Panc1 (cell line): ENCODE measurements at regions not wholly inside any gene's neighbourhood (a gene's known extent, or its start where the extent isn't known, plus 50 kb on each side); places are given as distances from the start of the nearest gene placed in this dataset.

Experiments used
- ATAC-seq: fragments of 200-7000 bp; cut with Tn5 transposase; 2 replicates; pipeline ENCODE4 v1.9.1; 2020; ENCODE audit warnings: mild to moderate bottlenecking, moderate library complexity
- BruUV-seq: library from RNA; stranded (reverse); fragments of 400-500 nt; replicated peaks from 2 replicates; lab custom pipeline; 2021; lab: Mats Ljungman, UMichigan
- CTCF ChIA-PET: fragments of 300-600 bp; sonication (Branson Sonifier 250); formaldehyde crosslinking; loops from one replicate; lab custom pipeline; 2022; ENCODE audit warnings: antibody characterized with exemption; lab: Charles Lee
- POLR2A ChIA-PET: fragments of 300-600 bp; sonication (Branson Sonifier 250); formaldehyde crosslinking; loops from one replicate; lab custom pipeline; 2022; ENCODE audit warnings: antibody characterized with exemption; lab: Charles Lee
- DNase-seq: peaks from one replicate; pipeline ENCODE4 v3.0.0-alpha.2; 2010; ENCODE audit warnings: low read depth, low spot score
- H3K27ac ChIP-seq: 2 replicates; pipeline ENCODE4 v1.5.1; 2011; ENCODE audit warnings: mild to moderate bottlenecking, low read length, inconsistent platforms
- H3K27me3 ChIP-seq: fragments of 200-500 bp; sonication (Bioruptor generic); 2 replicates; pipeline ENCODE4 v1.6.0; 2014; ENCODE audit warnings: low read length, inconsistent platforms; ENCODE audit not compliant: control insufficient read depth, insufficient read depth
- H3K36me3 ChIP-seq: fragments of 200-500 bp; sonication (Bioruptor generic); 2 replicates; pipeline ENCODE4 v1.5.1; 2014; ENCODE audit warnings: inconsistent platforms, mild to moderate bottlenecking, low read length, moderate library complexity; ENCODE audit not compliant: control insufficient read depth, insufficient read depth
- H3K4me1 ChIP-seq: 2 replicates; pipeline ENCODE4 v1.5.1; 2011; ENCODE audit warnings: inconsistent platforms, mild to moderate bottlenecking, low read length, moderate library complexity; ENCODE audit not compliant: control insufficient read depth, insufficient read depth
- H3K4me3 ChIP-seq, 2 experiments: 2 replicates each; pipeline ENCODE4 v1.5.1; 2011 to 2012; ENCODE audit warnings: low read depth in 2 of 2, low read length in 2 of 2, mild to moderate bottlenecking in 2 of 2, inconsistent platforms in 1 of 2, moderate library complexity in 1 of 2
- H3K9me3 ChIP-seq: fragments of 200-500 bp; sonication (Bioruptor generic); 2 replicates; pipeline ENCODE4 v1.5.1; 2014; ENCODE audit warnings: low read depth, mild to moderate bottlenecking, inconsistent platforms, low read length, moderate library complexity; ENCODE audit not compliant: control insufficient read depth, insufficient read depth
- POLR2AphosphoS5 ChIP-seq: IDR thresholded peaks from 2 replicates; pipeline ENCODE4 v1.6.1; 2012; ENCODE audit warnings: mild to moderate bottlenecking, low read depth, low read length, moderate library complexity
- REST ChIP-seq, 2 experiments: IDR thresholded peaks; 2 replicates each; pipeline ENCODE4 v1.6.1; 2011 to 2012; ENCODE audit warnings: low read depth in 2 of 2, control low read depth in 1 of 2, low read length in 1 of 2, mild to moderate bottlenecking in 1 of 2, moderate library complexity in 1 of 2; ENCODE audit not compliant: insufficient read depth in 1 of 2
- SIN3A ChIP-seq: IDR thresholded peaks from 2 replicates; pipeline ENCODE4 v1.6.1; 2012; ENCODE audit warnings: low read depth, mild to moderate bottlenecking, low read length, moderate library complexity, borderline replicate concordance; ENCODE audit not compliant: insufficient read depth
- TCF7L2 ChIP-seq: IDR thresholded peaks from 2 replicates; pipeline ENCODE4 v1.6.1; 2011; ENCODE audit warnings: mild to moderate bottlenecking, low read depth, low read length, inconsistent platforms
- in situ Hi-C: cut with HindIII; loops from 2 replicates; pipeline ENCODE4 v1.10.0; 2016; ENCODE audit warnings: low sequenced_read_pairs, low pct_unique_long_range_greater_than_20kb
- intact Hi-C: fragments of 100-400 bp; cut with micrococcal nuclease; formaldehyde crosslinking; loops from one replicate; pipeline ENCODE4 v1.10.0; 2022; ENCODE audit not compliant: unreplicated experiment
- TF ChIP-seq, protein P1 (sequence below): fragments of 450-650 bp; IDR thresholded peaks from 2 replicates; pipeline ENCODE4 v1.5.1; 2017; ENCODE audit warnings: mild to moderate bottlenecking

GRCh38 chr2:183868707-183869106 lies 729.6 kb upstream of the ZNF804A start:
- DNase-seq (no peak), ATAC-seq (no peak)
- Histone ChIP-seq H3K27me3 (no peaks in the 10 kb centered on the region), H3K4me1 (no peaks in the 10 kb centered on the region), H3K36me3 (no peaks in the 10 kb centered on the region), H3K9me3 (no peaks in the 10 kb centered on the region), H3K27ac (no peak overlapping the region), H3K4me3 (no peak overlapping the region)
- BruUV-seq: no TSS peak
- ChIA-PET POLR2A (no interaction called here), CTCF (no interaction called here)
- TF ChIP-seq POLR2AphosphoS5 (no peak), REST (IDR thresholded peaks at IDR 0.05; ENCODE audit: insufficient read depth in 1 of 2, low read depth in 2 of 2, low read length in 1 of 2) (no peak), SIN3A (no peak), TCF7L2 (no peak)
- TF ChIP-seq, protein P1, sequence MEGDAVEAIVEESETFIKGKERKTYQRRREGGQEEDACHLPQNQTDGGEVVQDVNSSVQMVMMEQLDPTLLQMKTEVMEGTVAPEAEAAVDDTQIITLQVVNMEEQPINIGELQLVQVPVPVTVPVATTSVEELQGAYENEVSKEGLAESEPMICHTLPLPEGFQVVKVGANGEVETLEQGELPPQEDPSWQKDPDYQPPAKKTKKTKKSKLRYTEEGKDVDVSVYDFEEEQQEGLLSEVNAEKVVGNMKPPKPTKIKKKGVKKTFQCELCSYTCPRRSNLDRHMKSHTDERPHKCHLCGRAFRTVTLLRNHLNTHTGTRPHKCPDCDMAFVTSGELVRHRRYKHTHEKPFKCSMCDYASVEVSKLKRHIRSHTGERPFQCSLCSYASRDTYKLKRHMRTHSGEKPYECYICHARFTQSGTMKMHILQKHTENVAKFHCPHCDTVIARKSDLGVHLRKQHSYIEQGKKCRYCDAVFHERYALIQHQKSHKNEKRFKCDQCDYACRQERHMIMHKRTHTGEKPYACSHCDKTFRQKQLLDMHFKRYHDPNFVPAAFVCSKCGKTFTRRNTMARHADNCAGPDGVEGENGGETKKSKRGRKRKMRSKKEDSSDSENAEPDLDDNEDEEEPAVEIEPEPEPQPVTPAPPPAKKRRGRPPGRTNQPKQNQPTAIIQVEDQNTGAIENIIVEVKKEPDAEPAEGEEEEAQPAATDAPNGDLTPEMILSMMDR: no peak
- intact Hi-C loops: no loop called here
- in situ Hi-C loops: no loop called here

DNA sequence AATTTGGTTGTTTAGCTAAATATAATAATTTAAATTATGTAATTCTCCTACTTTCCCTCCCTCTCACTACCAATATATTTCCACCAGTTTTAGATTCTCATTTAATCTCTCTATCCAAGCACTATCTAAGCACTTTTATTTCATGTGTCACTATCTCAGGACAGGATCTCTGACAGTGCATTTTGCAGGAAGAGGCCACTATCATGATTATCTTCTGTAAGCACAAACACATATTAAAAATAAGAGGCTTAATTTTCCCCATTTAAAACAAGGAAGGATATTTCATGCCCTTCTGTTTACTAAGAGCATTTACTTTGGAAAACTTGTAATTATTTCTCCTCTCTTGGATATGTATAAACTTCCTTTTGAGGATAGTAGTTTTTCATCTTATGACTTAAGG lies 726.2 kb upstream of the ZNF804A start:
- H3K27me3 ChIP-seq: no peaks in the 10 kb centered on the region
- CTCF ChIA-PET: no interaction called here
- H3K4me3 ChIP-seq: no peak overlapping the region
- ATAC-seq: no peak
- no peak overlapping the region for H3K27ac ChIP-seq
- BruUV-seq: no TSS peak
- intact Hi-C loops (no loop called here), in situ Hi-C loops (no loop called here)
- TF ChIP-seq REST (IDR thresholded peaks at IDR 0.05; ENCODE audit: insufficient read depth in 1 of 2, low read depth in 2 of 2, low read length in 1 of 2): no peak
- no peak for TF ChIP-seq POLR2AphosphoS5
- no peak for TF ChIP-seq TCF7L2
- no peak for TF ChIP-seq SIN3A
- TF ChIP-seq, protein P1: no peak
- H3K4me1 ChIP-seq: no peaks in the 10 kb centered on the region
- no peak for DNase-seq
- H3K36me3 ChIP-seq: no peaks in the 10 kb centered on the region
- H3K9me3 ChIP-seq: no peaks in the 10 kb centered on the region
- POLR2A ChIA-PET: no interaction called here
